Pancreas (tissue), 10 donors: ENCODE measurements at regions not wholly inside any gene's neighbourhood (a gene's known extent, or its start where the extent isn't known, plus 50 kb on each side); places are given as distances from the start of the nearest gene placed in this dataset.

Experiments used
- ATAC-seq, 4 donors: fragments of 200-7000 bp; cut with Tn5 transposase; one replicate each; pipeline versions ENCODE4 v1.8.0 to v1.9.1; 2020; ENCODE audit warnings: mild to moderate bottlenecking in 4 of 4, moderate library complexity in 4 of 4
- DNase-seq, 6 donors: peaks; one replicate each; pipeline ENCODE4 v3.0.0-alpha.2; 2020
- FAIRE-seq: peaks from 2 replicates; lab custom pipeline; 2012; peaks lifted over from hg19 to GRCh38; lab: Jason Lieb, UNC
- H3K27ac ChIP-seq, 4 donors: fragments of 200-600 bp; sonication (generic); 1 replicate in 3 of 4; 2 replicates in 1 of 4; pipeline versions ENCODE4 v1.5.0 to v1.8.0; 2020
- H3K27me3 ChIP-seq, 4 donors: fragments of 200-600 bp; one replicate each; pipeline ENCODE4 v1.8.0; 2021
- H3K36me3 ChIP-seq, 3 donors: fragments of 200-600 bp; sonication (generic) in 1 of 3; one replicate each; pipeline versions ENCODE4 v1.5.0 to v1.8.0; 2020 to 2021
- H3K4me1 ChIP-seq, 3 donors: fragments of 200-600 bp; one replicate each; pipeline ENCODE4 v1.8.0; 2021
- H3K4me3 ChIP-seq, 4 donors: fragments of 200-600 bp; sonication (generic) in 2 of 4; one replicate each; pipeline versions ENCODE4 v1.5.0 to v1.8.0; 2020 to 2021
- H3K9me3 ChIP-seq, 4 donors: fragments of 200-600 bp; one replicate each; pipeline ENCODE4 v1.8.0; 2021
- WGBS, 2 donors: extraction: QIAGEN DNeasy Blood & Tissue Kit; methylation state at CpG; one replicate each; pipeline ENCODE4 v1.1.7; 2013; 5-methylcytosine and 5-hydroxymethylcytosine counted together
- intact Hi-C, 3 donors: fragments of 100-400 bp; cut with DNase I; formaldehyde crosslinking; loops; one replicate each; pipeline versions ENCODE4 v1.11.1 to v1.14.2; 2022
- TF ChIP-seq, protein P1 (sequence below), 4 donors: fragments of 200-600 bp; sonication (generic) in 3 of 4; IDR thresholded peaks; one replicate each; pipeline versions ENCODE4 v1.5.0 to v1.8.0; 2021; ENCODE audit warnings: antibody characterized with exemption in 4 of 4
- donor health status: healthy with polysubstance abuse.
- donor health status: DM: no; HTN: no; CAD: no; lungs with moderate emphysema.
- donor health status: DM: no; HTN: no; CAD: no.
- donor health status: control.
- donor health status: control.
- donor health status: Bipolar disorder and iron deficiency.
- donor health status: DM: yes; HTN: yes; CAD: no.
- donor health status: DM: no; HTN: no; CAD: no.
- donor health status: DM: no; HTN: no; CAD: no.
- donor health status: DM: yes; HTN: yes; CAD: no.

DNA sequence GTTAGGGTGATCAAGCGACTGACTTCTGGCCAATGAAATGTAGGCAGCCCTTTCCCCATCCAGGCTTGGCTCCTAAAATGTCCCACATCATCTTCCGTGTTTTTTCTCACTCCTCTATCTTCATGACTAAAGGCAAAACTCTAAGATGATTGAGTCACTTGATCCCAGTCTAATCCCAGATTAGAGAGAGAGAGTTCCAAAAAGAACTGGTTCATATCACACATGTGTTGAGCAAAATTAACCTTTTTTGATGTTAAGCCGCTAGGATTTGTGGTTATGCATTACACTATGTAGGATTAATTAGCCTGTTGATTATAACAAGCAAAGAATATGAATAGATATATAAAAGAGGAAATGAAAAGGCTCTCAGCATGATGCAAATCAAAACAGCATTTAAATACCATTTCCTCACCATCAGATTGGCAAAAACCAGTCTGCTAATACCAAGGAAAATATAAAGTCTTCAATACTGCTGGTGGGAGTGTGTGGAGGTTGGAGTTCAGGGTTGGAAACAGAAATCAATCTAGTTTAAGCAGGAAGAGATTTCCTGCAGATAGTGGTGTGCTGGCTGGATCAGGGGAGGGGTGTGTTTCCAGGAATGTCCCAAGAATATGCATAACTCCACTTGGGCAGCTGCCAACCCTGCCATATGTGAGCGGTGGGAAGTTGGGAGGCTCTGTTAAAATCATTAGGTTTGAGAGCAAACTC, 187.6 kb upstream of the S1PR3 start:
- ATAC-seq, result no peak
- no peak overlapping the region for H3K4me3 ChIP-seq
- no peaks in the 10 kb centered on the region for H3K9me3 ChIP-seq
- WGBS, 2 donors, result 60 to 62% methylated on average over 4 of the region's 4 CpGs
- no peak overlapping the region for H3K27ac ChIP-seq
- H3K36me3 ChIP-seq, result no peaks in the 10 kb centered on the region
- H3K4me1 ChIP-seq, result no peaks in the 10 kb centered on the region
- FAIRE-seq, result no peak
- TF ChIP-seq, protein P1, sequence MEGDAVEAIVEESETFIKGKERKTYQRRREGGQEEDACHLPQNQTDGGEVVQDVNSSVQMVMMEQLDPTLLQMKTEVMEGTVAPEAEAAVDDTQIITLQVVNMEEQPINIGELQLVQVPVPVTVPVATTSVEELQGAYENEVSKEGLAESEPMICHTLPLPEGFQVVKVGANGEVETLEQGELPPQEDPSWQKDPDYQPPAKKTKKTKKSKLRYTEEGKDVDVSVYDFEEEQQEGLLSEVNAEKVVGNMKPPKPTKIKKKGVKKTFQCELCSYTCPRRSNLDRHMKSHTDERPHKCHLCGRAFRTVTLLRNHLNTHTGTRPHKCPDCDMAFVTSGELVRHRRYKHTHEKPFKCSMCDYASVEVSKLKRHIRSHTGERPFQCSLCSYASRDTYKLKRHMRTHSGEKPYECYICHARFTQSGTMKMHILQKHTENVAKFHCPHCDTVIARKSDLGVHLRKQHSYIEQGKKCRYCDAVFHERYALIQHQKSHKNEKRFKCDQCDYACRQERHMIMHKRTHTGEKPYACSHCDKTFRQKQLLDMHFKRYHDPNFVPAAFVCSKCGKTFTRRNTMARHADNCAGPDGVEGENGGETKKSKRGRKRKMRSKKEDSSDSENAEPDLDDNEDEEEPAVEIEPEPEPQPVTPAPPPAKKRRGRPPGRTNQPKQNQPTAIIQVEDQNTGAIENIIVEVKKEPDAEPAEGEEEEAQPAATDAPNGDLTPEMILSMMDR (IDR thresholded peaks at IDR 0.05), result no peak
- no peak for DNase-seq
- H3K27me3 ChIP-seq, result no peaks in the 10 kb centered on the region
- intact Hi-C loops, result no loop called here

DNA sequence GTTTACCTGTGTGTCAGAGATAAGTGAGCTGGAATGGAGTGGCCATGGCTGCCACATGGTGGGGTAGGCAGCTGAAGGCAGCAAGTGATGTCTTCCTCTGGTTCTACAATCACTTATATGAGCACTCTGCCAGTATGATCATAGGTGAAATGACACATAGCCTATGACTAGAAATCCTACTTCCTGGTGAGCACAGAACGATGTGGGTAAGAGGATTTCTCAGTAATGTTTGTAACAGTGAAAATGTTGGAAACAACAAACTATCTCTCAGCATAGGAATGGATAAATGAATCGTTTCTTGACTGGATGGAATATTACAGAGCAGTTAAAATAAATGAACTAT, 187.0 kb upstream of the S1PR3 start:
- intact Hi-C loops, result no loop called here
- 45 to 63% methylated on average over 2 of the region's 2 CpGs for WGBS, 2 donors
- Histone ChIP-seq H3K27ac (no peak overlapping the region), H3K9me3 (no peaks in the 10 kb centered on the region), H3K27me3 (no peaks in the 10 kb centered on the region), H3K36me3 (no peaks in the 10 kb centered on the region), H3K4me1 (no peaks in the 10 kb centered on the region), H3K4me3 (no peak overlapping the region)
- DNase-seq, result no peak
- ATAC-seq, result no peak
- no peak for FAIRE-seq
- TF ChIP-seq, protein P1 (IDR thresholded peaks at IDR 0.05), result no peak

DNA sequence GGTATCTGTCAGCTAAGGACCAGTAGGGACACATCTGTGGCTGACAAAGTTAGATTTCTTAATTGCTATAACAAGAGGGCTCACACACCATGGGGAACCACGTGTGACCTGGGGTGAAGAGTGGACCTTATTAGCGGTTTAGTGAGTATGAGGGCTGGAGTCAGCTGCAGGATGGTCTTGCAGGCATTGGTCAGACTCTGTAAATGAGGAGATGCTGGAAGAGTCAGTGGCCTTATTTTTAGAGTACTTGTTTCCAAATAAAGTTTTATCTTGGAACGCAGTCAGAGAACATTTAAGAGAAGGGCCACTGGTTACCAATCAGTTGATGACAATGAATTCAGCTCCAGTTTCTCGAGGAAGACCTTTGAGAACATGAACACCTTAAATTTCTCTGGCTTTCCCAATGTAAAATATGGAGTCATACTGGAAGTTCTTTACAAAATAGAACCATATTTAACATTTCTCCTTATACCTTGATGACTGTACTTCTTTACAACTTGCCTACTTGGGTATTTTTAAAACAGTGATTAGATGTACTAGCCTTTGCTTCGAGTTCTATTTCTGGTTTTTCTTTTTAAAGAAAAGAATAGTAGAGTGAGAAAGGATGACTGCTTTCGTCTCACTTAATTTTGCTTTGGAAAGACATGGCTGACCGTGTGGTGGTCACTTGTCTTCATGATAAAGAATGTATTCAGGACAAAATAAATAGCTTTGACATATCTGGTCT, 185.9 kb upstream of the S1PR3 start:
- H3K9me3 ChIP-seq, result no peaks in the 10 kb centered on the region
- intact Hi-C loops, result no loop called here
- no peak overlapping the region for H3K4me3 ChIP-seq
- no peak for DNase-seq
- no peak for ATAC-seq
- no peaks in the 10 kb centered on the region for H3K4me1 ChIP-seq
- no peak overlapping the region for H3K27ac ChIP-seq
- TF ChIP-seq, protein P1 (IDR thresholded peaks at IDR 0.05), result no peak
- no peaks in the 10 kb centered on the region for H3K27me3 ChIP-seq
- FAIRE-seq, result no peak
- H3K36me3 ChIP-seq, result no peaks in the 10 kb centered on the region
- 72 to 76% methylated on average over 7 of the region's 7 CpGs for WGBS, 2 donors

DNA sequence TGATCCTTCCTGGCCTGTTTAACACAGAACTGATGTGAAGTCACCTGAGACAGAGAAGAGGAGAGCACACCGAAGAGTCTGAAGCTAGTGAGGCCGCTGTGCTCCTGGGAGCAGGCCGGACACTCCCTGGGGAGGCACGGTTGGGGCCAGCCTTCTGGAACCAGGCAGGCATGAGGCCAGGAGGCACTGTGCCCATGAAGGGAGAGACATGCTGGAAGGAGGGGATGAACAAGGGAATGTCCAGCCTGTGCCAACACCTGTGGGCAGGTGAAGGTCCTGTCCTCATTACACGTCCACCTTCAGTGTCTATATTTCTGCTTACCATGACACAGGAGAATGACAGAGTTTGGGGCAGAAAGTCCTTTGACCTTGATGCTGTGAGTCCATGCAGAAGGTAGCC, 183.8 kb upstream of the S1PR3 start:
- no peak for FAIRE-seq
- intact Hi-C loops, result no loop called here
- Histone ChIP-seq H3K27me3 (no peaks in the 10 kb centered on the region), H3K4me1 (no peaks in the 10 kb centered on the region), H3K9me3 (no peaks in the 10 kb centered on the region), H3K27ac (no peak overlapping the region), H3K36me3 (no peaks in the 10 kb centered on the region), H3K4me3 (no peak overlapping the region)
- 88 to 89% methylated on average over 5 of the region's 5 CpGs for WGBS, 2 donors
- no peak for DNase-seq
- TF ChIP-seq, protein P1 (IDR thresholded peaks at IDR 0.05), result no peak
- ATAC-seq, result no peak
